ENCODE measurements at regions not wholly inside any gene's neighbourhood (a gene's known extent, or its start where the extent isn't known, plus 50 kb on each side); places are given as distances from the start of the nearest gene placed in this dataset.

- Histone ChIP-seq H3K4me3 (no peak overlapping the region), H3K4me1 (no peaks in the 10 kb centered on the region), H3K9me3 (no peaks in the 10 kb centered on the region), H3K36me3 (ENCODE audit: insufficient read depth in 1 of 2, low read depth in 1 of 2) (no peaks in the 10 kb centered on the region), H3K27ac (no peak overlapping the region), H3K27me3 (ENCODE audit: insufficient read depth in 3 of 3, low read length in 2 of 3) (no peaks in the 10 kb centered on the region)
- ATAC-seq (no peak), DNase-seq (no peak)
- 90 to 93% (median 91%) methylated on average over 6 of the region's 6 CpGs for WGBS, 3 donors
- no peak for TF ChIP-seq CTCF (IDR thresholded peaks at IDR 0.05)
- intact Hi-C loops (cut with DNase I) = no loop called here
Measured at GRCh38 chr1:239870194-239870593, 221.5 kb upstream of the FMN2 start.

GRCh38 chr1:239872626-239873025, 219.1 kb upstream of the FMN2 start:
- H3K36me3 ChIP-seq (ENCODE audit: insufficient read depth in 1 of 2, low read depth in 1 of 2) = no peaks in the 10 kb centered on the region
- no peak overlapping the region for H3K27ac ChIP-seq
- H3K4me3 ChIP-seq = no peak overlapping the region
- 36 to 51% (median 45%) methylated on average over 2 of the region's 2 CpGs for WGBS, 3 donors
- no peak for TF ChIP-seq CTCF (IDR thresholded peaks at IDR 0.05)
- ATAC-seq (no peak), DNase-seq (no peak)
- intact Hi-C loops (cut with DNase I) = no loop called here
- no peaks in the 10 kb centered on the region for H3K27me3 ChIP-seq (ENCODE audit: insufficient read depth in 3 of 3, low read length in 2 of 3)
- H3K4me1 ChIP-seq = no peaks in the 10 kb centered on the region
- H3K9me3 ChIP-seq = no peaks in the 10 kb centered on the region

- Histone ChIP-seq H3K4me1 (no peaks in the 10 kb centered on the region), H3K27me3 (ENCODE audit: insufficient read depth in 3 of 3, low read length in 2 of 3) (no peaks in the 10 kb centered on the region), H3K36me3 (ENCODE audit: insufficient read depth in 1 of 2, low read depth in 1 of 2) (no peaks in the 10 kb centered on the region), H3K9me3 (no peaks in the 10 kb centered on the region), H3K27ac (no peak overlapping the region), H3K4me3 (no peak overlapping the region)
- 94 to 98% (median 95%) methylated on average over 10 of the region's 10 CpGs for WGBS, 3 donors
- intact Hi-C loops (cut with DNase I) = no loop called here
- TF ChIP-seq CTCF (IDR thresholded peaks at IDR 0.05) = no peak
- DNase-seq = no peak
- ATAC-seq = no peak
Measured at GRCh38 chr1:239874831-239875230, 216.9 kb upstream of the FMN2 start.

GRCh38 chr1:239879321-239880170, 212.1 kb upstream of the FMN2 start:
- Histone ChIP-seq H3K4me1 (no peaks in the 10 kb centered on the region), H3K9me3 (no peaks in the 10 kb centered on the region), H3K36me3 (ENCODE audit: insufficient read depth in 1 of 2, low read depth in 1 of 2) (no peaks in the 10 kb centered on the region), H3K27ac (no peak overlapping the region), H3K27me3 (ENCODE audit: insufficient read depth in 3 of 3, low read length in 2 of 3) (no peaks in the 10 kb centered on the region), H3K4me3 (no peak overlapping the region)
- no peak for ATAC-seq
- no peak for DNase-seq
- intact Hi-C loops (cut with DNase I) = no loop called here
- 67 to 70% (median 67%) methylated on average over 10 of the region's 10 CpGs for WGBS, 3 donors
- TF ChIP-seq CTCF (IDR thresholded peaks at IDR 0.05) = no peak

GRCh38 chr1:239882967-239883366, 208.7 kb upstream of the FMN2 start:
- no peak for TF ChIP-seq CTCF (IDR thresholded peaks at IDR 0.05)

More at GRCh38 chr1:239882967-239883366, 208.7 kb upstream of the FMN2 start:
- DNase-seq (no peak), ATAC-seq (no peak)
- intact Hi-C loops (cut with DNase I) = no loop called here
- Histone ChIP-seq H3K4me3 (no peak overlapping the region), H3K9me3 (no peaks in the 10 kb centered on the region), H3K36me3 (ENCODE audit: insufficient read depth in 1 of 2, low read depth in 1 of 2) (no peaks in the 10 kb centered on the region), H3K27ac (no peak overlapping the region), H3K27me3 (ENCODE audit: insufficient read depth in 3 of 3, low read length in 2 of 3) (no peaks in the 10 kb centered on the region), H3K4me1 (no peaks in the 10 kb centered on the region)
- 88 to 92% (median 88%) methylated on average over 4 of the region's 4 CpGs for WGBS, 3 donors
